ENCODE measurements at regions not wholly inside any gene's neighbourhood (a gene's known extent, or its start where the extent isn't known, plus 50 kb on each side); places are given as distances from the start of the nearest gene placed in this dataset.
A peak's percentile ranks its signal among the peaks of the same experiment; 100 is the strongest.

GRCh38 chr11:39374963-39375698 is 2084.3 kb downstream of the LRRC4C start:
- no peaks in the 10 kb centered on the region for H3K27me3 ChIP-seq (ENCODE audit: control insufficient read depth, insufficient read depth, low read length)
- no peaks in the 10 kb centered on the region for H3K9me3 ChIP-seq (ENCODE audit: control insufficient read depth, insufficient read depth, low read depth, low read length)
- H3K27ac ChIP-seq (ENCODE audit: low read length) = no peak overlapping the region
- peak; percentile 63; the same call in 1 of the 2 replicates for TF ChIP-seq CTCF (IDR thresholded peaks at IDR 0.05)
- no peak for TF ChIP-seq POLR2AphosphoS5 (IDR thresholded peaks at IDR 0.05; ENCODE audit: low read depth, low read length)
- no peak for ATAC-seq
- H3K4me3 ChIP-seq (ENCODE audit: low read depth in 2 of 2, low read length in 2 of 2) = no peak overlapping the region
- intact Hi-C loops (cut with micrococcal nuclease; ENCODE audit: unreplicated experiment) (no loop called here), in situ Hi-C loops (cut with HindIII; ENCODE audit: low pct_unique_long_range_greater_than_20kb, low sequenced_read_pairs) (no loop called here)
- H3K36me3 ChIP-seq (ENCODE audit: control insufficient read depth, insufficient read depth, low read length) = no peaks in the 10 kb centered on the region
- POLR2A ChIA-PET = no interaction called here
- no peaks in the 10 kb centered on the region for H3K4me1 ChIP-seq (ENCODE audit: control insufficient read depth, insufficient read depth, low read length)
- CTCF ChIA-PET = interaction anchor here (0.7 kb wide), 1 partner anchor 1525 kb away, joined by 3 read pairs; no protein-coding TSS in a partner anchor
- peak; percentile 8 for DNase-seq (ENCODE audit: low read depth, low spot score)
- no TSS peak for BruUV-seq (replicated peaks)

GRCh38 chr11:39367534-39367933 is 2091.9 kb downstream of the LRRC4C start:
- no TSS peak for BruUV-seq (replicated peaks)
- Histone ChIP-seq H3K4me1 (ENCODE audit: control insufficient read depth, insufficient read depth, low read length) (no peaks in the 10 kb centered on the region), H3K36me3 (ENCODE audit: control insufficient read depth, insufficient read depth, low read length) (no peaks in the 10 kb centered on the region), H3K9me3 (ENCODE audit: control insufficient read depth, insufficient read depth, low read depth, low read length) (no peaks in the 10 kb centered on the region), H3K4me3 (ENCODE audit: low read depth in 2 of 2, low read length in 2 of 2) (no peak overlapping the region), H3K27ac (ENCODE audit: low read length) (no peak overlapping the region), H3K27me3 (ENCODE audit: control insufficient read depth, insufficient read depth, low read length) (no peaks in the 10 kb centered on the region)
- ATAC-seq (no peak), DNase-seq (ENCODE audit: low read depth, low spot score) (no peak)
- POLR2A ChIA-PET = no interaction called here
- CTCF ChIA-PET = interaction anchor here (0.6 kb wide), 1 partner anchor 88 kb away, joined by 3 read pairs; no protein-coding TSS in a partner anchor
- intact Hi-C loops (cut with micrococcal nuclease; ENCODE audit: unreplicated experiment) = no loop called here
- TF ChIP-seq SIN3A (IDR thresholded peaks at IDR 0.05; ENCODE audit: borderline replicate concordance, insufficient read depth, low read depth, low read length) (no peak), POLR2AphosphoS5 (IDR thresholded peaks at IDR 0.05; ENCODE audit: low read depth, low read length) (no peak), TCF7L2 (IDR thresholded peaks at IDR 0.05; ENCODE audit: low read depth, low read length) (no peak), CTCF (IDR thresholded peaks at IDR 0.05) (no peak), REST (IDR thresholded peaks at IDR 0.05; ENCODE audit: insufficient read depth in 1 of 2, low read depth in 2 of 2, low read length in 1 of 2) (no peak)
- in situ Hi-C loops (cut with HindIII; ENCODE audit: low pct_unique_long_range_greater_than_20kb, low sequenced_read_pairs) = no loop called here

Data from Panc1 (cell line).